IMR-90 (cell line): ENCODE measurements at regions not wholly inside any gene's neighbourhood (a gene's known extent, or its start where the extent isn't known, plus 50 kb on each side); places are given as distances from the start of the nearest gene placed in this dataset.

Experiments used
- RCOR1 ChIP-seq: IDR thresholded peaks from 2 replicates; pipeline ENCODE4 v1.6.1; 2012; ENCODE audit warnings: mild to moderate bottlenecking, low read length, improper control_type of control experiment; ENCODE audit not compliant: insufficient replicate concordance
- TF ChIP-seq, protein P1 (sequence below): conservative IDR thresholded peaks from 2 replicates; pipeline ENCODE4 v1.5.1; 2012; ENCODE audit warnings: mild to moderate bottlenecking, low read depth, low read length, improper control_type of control experiment

DNA sequence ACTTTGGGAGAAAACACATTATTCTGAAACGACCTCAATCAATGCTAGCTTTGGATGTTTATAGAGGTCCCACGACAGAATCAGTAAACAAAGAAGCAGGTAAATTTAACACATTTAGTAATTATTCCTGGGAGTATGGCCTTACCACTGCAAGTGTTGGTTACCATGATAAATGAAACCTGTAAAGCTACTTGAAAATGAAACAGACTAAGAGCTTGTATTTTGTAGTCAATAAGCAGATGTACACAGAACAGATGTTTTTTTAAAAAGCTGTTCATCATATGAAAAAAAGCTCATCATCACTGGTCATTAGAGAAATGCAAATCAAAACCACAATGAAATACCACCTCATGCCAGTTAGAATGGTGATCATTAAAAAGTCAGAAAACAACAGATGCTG lies 295.3 kb upstream of the XYLT1 start:
- TF ChIP-seq, protein P1, sequence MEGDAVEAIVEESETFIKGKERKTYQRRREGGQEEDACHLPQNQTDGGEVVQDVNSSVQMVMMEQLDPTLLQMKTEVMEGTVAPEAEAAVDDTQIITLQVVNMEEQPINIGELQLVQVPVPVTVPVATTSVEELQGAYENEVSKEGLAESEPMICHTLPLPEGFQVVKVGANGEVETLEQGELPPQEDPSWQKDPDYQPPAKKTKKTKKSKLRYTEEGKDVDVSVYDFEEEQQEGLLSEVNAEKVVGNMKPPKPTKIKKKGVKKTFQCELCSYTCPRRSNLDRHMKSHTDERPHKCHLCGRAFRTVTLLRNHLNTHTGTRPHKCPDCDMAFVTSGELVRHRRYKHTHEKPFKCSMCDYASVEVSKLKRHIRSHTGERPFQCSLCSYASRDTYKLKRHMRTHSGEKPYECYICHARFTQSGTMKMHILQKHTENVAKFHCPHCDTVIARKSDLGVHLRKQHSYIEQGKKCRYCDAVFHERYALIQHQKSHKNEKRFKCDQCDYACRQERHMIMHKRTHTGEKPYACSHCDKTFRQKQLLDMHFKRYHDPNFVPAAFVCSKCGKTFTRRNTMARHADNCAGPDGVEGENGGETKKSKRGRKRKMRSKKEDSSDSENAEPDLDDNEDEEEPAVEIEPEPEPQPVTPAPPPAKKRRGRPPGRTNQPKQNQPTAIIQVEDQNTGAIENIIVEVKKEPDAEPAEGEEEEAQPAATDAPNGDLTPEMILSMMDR: no peak
- TF ChIP-seq RCOR1: no peak
